ENCODE measurements at regions not wholly inside any gene's neighbourhood (a gene's known extent, or its start where the extent isn't known, plus 50 kb on each side); places are given as distances from the start of the nearest gene placed in this dataset.

DNA sequence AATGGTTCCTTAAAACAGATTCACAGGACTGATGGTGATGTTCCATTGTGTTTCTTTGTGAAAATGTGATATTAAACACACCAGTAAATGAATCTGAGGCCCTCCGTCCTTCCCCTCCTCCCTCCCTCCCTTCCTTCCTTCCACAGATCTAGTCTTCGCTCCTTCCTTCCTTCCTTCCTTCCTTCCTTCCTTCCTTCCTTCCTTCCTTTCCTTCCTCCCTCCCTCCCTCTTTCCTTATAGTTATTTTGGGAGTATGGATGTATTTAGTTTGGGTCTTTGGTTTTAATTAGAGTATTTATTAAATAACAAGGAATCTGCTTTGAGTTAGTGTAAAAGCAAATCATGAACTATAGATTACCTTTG lies 410.8 kb downstream of the PCNX1 start:
- TF ChIP-seq POLR2AphosphoS5 (IDR thresholded peaks at IDR 0.05; ENCODE audit: low read depth, low read length) (no peak), SIN3A (IDR thresholded peaks at IDR 0.05; ENCODE audit: borderline replicate concordance, insufficient read depth, low read length) (no peak)
